Stimulated activated CD4-positive, alpha-beta T cell treated with anti-CD3 and anti-CD28 coated beads, Interleukin-2, amount 100 ng/mL, for 48 hours (primary cell): ENCODE measurements at regions not wholly inside any gene's neighbourhood (a gene's known extent, or its start where the extent isn't known, plus 50 kb on each side); places are given as distances from the start of the nearest gene placed in this dataset.

ENCODE experiments used
- DNase-seq, 2 donors: peaks; one replicate each; pipeline ENCODE4 v3.0.0-alpha.2; 2020

- no peak for DNase-seq
Measured at GRCh38 chr3:168427835-168428475, 332.2 kb upstream of the GOLIM4 start.

GRCh38 chr3:168427156-168427555, 331.4 kb upstream of the GOLIM4 start:
- no peak for DNase-seq

- DNase-seq: no peak
Measured at GRCh38 chr3:168425936-168426595, 330.3 kb upstream of the GOLIM4 start.

GRCh38 chr3:168424059-168424734, 328.5 kb upstream of the GOLIM4 start:
- DNase-seq: no peak

GRCh38 chr3:168422843-168423242, 327.1 kb upstream of the GOLIM4 start:
- DNase-seq: no peak

GRCh38 chr3:168419091-168419490, 323.4 kb upstream of the GOLIM4 start:
- DNase-seq: no peak

GRCh38 chr3:168417016-168417415, 321.3 kb upstream of the GOLIM4 start:
- DNase-seq: no peak

GRCh38 chr3:168416446-168416845, 320.7 kb upstream of the GOLIM4 start:
- DNase-seq: no peak

GRCh38 chr3:168414149-168414548, 318.4 kb upstream of the GOLIM4 start:
- DNase-seq: no peak

- DNase-seq: no peak
Measured at GRCh38 chr3:168407381-168407780, 311.7 kb upstream of the GOLIM4 start.

GRCh38 chr3:168405288-168405687, 309.6 kb upstream of the GOLIM4 start:
- no peak for DNase-seq

- no peak for DNase-seq
Measured at GRCh38 chr3:168398371-168399025, 302.8 kb upstream of the GOLIM4 start.

- DNase-seq: no peak
Measured at GRCh38 chr3:168396861-168397260, 301.1 kb upstream of the GOLIM4 start.

GRCh38 chr3:168395551-168395950, 299.8 kb upstream of the GOLIM4 start:
- no peak for DNase-seq

- no peak for DNase-seq
Measured at GRCh38 chr3:168394439-168394838, 298.7 kb upstream of the GOLIM4 start.

GRCh38 chr3:168386301-168386700, 290.6 kb upstream of the GOLIM4 start:
- no peak for DNase-seq

- no peak for DNase-seq
Measured at GRCh38 chr3:168384990-168385389, 289.3 kb upstream of the GOLIM4 start.

- DNase-seq: no peak
Measured at GRCh38 chr3:168383573-168383972, 287.8 kb upstream of the GOLIM4 start.

GRCh38 chr3:168371846-168372245, 276.1 kb upstream of the GOLIM4 start:
- DNase-seq: no peak

GRCh38 chr3:168364967-168365366, 269.2 kb upstream of the GOLIM4 start:
- no peak for DNase-seq

GRCh38 chr3:168362661-168363247, 267.0 kb upstream of the GOLIM4 start:
- no peak for DNase-seq

- DNase-seq: no peak
Measured at GRCh38 chr3:168362156-168362555, 266.4 kb upstream of the GOLIM4 start.

- no peak for DNase-seq
Measured at GRCh38 chr3:168360993-168361392, 265.3 kb upstream of the GOLIM4 start.
